SK-N-SH (cell line): ENCODE measurements at regions not wholly inside any gene's neighbourhood (a gene's known extent, or its start where the extent isn't known, plus 50 kb on each side); places are given as distances from the start of the nearest gene placed in this dataset.

ENCODE experiments used
- CTCF ChIA-PET: fragments of 300-600, 350-600 bp; formaldehyde crosslinking; extraction: SDS; loops from one replicate; lab custom pipeline; 2021; lab: Yijun Ruan, JAX
- POLR2A ChIA-PET: fragments of 350-600 bp; sonication (Branson Sonifier 250); formaldehyde crosslinking; extraction: SDS; loops from one replicate; lab custom pipeline; 2020; ENCODE audit warnings: antibody characterized with exemption, inconsistent platforms; lab: Yijun Ruan, JAX
- DNase-seq: peaks from one replicate; pipeline ENCODE4 v3.0.0; 2012
- H2AFZ ChIP-seq: fragments of 200-600 bp; sonication (generic); 2 replicates; pipeline ENCODE4 v1.8.1; 2016; ENCODE audit warnings: antibody characterized with exemption, mild to moderate bottlenecking, low read depth
- H3F3A ChIP-seq: fragments of 200-600 bp; sonication (generic); replicated peaks from 2 replicates; pipeline ENCODE3; 2016; ENCODE audit warnings: antibody characterized with exemption, mild to moderate bottlenecking; ENCODE audit not compliant: insufficient read depth
- H3K27ac ChIP-seq, 2 experiments: fragments of 200-500 bp in 1 of 2; fragments of 200-600 bp in 1 of 2; sonication (Bioruptor generic) in 1 of 2; sonication (generic), shearing (Covaris generic) in 1 of 2; 2 replicates each; pipeline versions ENCODE4 v1.5.1 to v1.6.1; 2014 to 2016; ENCODE audit warnings: low read depth in 2 of 2, inconsistent platforms in 1 of 2, low read length in 1 of 2, mild to moderate bottlenecking in 1 of 2, mixed read lengths in 1 of 2
- H3K27me3 ChIP-seq: fragments of 200-600 bp; sonication (generic), shearing (Covaris generic); 2 replicates; pipeline ENCODE4 v1.6.1; 2016; ENCODE audit warnings: mixed run types; ENCODE audit not compliant: insufficient read depth
- H3K36me3 ChIP-seq, 2 experiments: fragments of 200-500 bp in 1 of 2; fragments of 200-600 bp in 1 of 2; sonication (Bioruptor generic) in 1 of 2; sonication (generic) in 1 of 2; replicated peaks in 1 of 2; 2 replicates each; pipeline versions ENCODE3 to v1.5.1; 2014 to 2016; ENCODE audit warnings: low read length in 1 of 2, mild to moderate bottlenecking in 1 of 2; ENCODE audit not compliant: insufficient read depth in 2 of 2, control insufficient read depth in 1 of 2
- H3K4me1 ChIP-seq, 2 experiments: fragments of 200-500 bp in 1 of 2; fragments of 200-600 bp in 1 of 2; sonication (Bioruptor generic) in 1 of 2; sonication (generic), shearing (Covaris generic) in 1 of 2; 2 replicates each; pipeline versions ENCODE4 v1.5.1 to v1.6.1; 2014 to 2016; ENCODE audit warnings: low read depth in 1 of 2, low read length in 1 of 2, mixed run types in 1 of 2; ENCODE audit not compliant: insufficient read depth in 2 of 2, control insufficient read depth in 1 of 2
- H3K4me2 ChIP-seq: fragments of 200-600 bp; sonication (generic), shearing (Covaris generic); 2 replicates; pipeline ENCODE4 v1.6.1; 2017; ENCODE audit warnings: mixed run types
- H3K4me3 ChIP-seq, 2 experiments: fragments of 200-500 bp in 1 of 2; fragments of 200-600 bp in 1 of 2; sonication (Bioruptor generic) in 1 of 2; sonication (generic), shearing (Covaris generic) in 1 of 2; 2 replicates each; pipeline versions ENCODE4 v1.5.1 to v1.8.1; 2014 to 2016; ENCODE audit warnings: low read depth in 2 of 2, inconsistent platforms in 1 of 2, low read length in 1 of 2, mild to moderate bottlenecking in 1 of 2, mixed read lengths in 1 of 2, moderate library complexity in 1 of 2
- H3K79me2 ChIP-seq: fragments of 200-600 bp; sonication (generic); 2 replicates; pipeline ENCODE4 v1.8.1; 2017; ENCODE audit warnings: mild to moderate bottlenecking; ENCODE audit not compliant: insufficient read depth
- H3K9ac ChIP-seq: fragments of 200-600 bp; sonication (generic); 2 replicates; pipeline ENCODE4 v1.6.1; 2017; ENCODE audit warnings: mixed run types
- H3K9me2 ChIP-seq: fragments of 200-600 bp; sonication (generic); 2 replicates; pipeline ENCODE4 v1.6.1; 2017; ENCODE audit warnings: mixed run types
- H3K9me3 ChIP-seq: fragments of 200-600 bp; sonication (generic); 2 replicates; pipeline ENCODE4 v1.6.1; 2017; ENCODE audit warnings: mixed run types, mild to moderate bottlenecking, moderate library complexity
- H4K20me1 ChIP-seq: fragments of 200-600 bp; sonication (generic); 2 replicates; pipeline ENCODE4 v1.6.1; 2017; ENCODE audit warnings: mild to moderate bottlenecking, mixed run types; ENCODE audit not compliant: insufficient read depth
- CTCF ChIP-seq: fragments of 200-600 bp; sonication (generic); IDR thresholded peaks from 2 replicates; pipeline ENCODE4 v1.6.1; 2017; ENCODE audit warnings: antibody characterized with exemption, mild to moderate bottlenecking, moderate library complexity
- FOSL2 ChIP-seq: IDR thresholded peaks from 2 replicates; pipeline ENCODE4 v1.4.0; 2012; ENCODE audit warnings: low read depth, mild to moderate bottlenecking, moderate library complexity, borderline replicate concordance
- FOXJ3 ChIP-seq: sonication (generic); formaldehyde crosslinking; IDR thresholded peaks from 2 replicates; pipeline ENCODE4 v1.5.1; 2020; ENCODE audit warnings: mild to moderate bottlenecking, missing genetic modification reagents
- FOXM1 ChIP-seq: IDR thresholded peaks from 2 replicates; pipeline ENCODE4 v1.4.0; 2012; ENCODE audit warnings: low read depth, mild to moderate bottlenecking
- GABPA ChIP-seq: IDR thresholded peaks from 2 replicates; pipeline ENCODE4 v1.4.0; 2012; ENCODE audit warnings: low read depth, mild to moderate bottlenecking
- GATA2 ChIP-seq: sonication (generic); formaldehyde crosslinking; IDR thresholded peaks from 2 replicates; pipeline ENCODE4 v1.5.0; 2020; ENCODE audit warnings: mild to moderate bottlenecking, missing genetic modification reagents
- IRF3 ChIP-seq: fragments of 150-350 bp; IDR thresholded peaks from 2 replicates; pipeline ENCODE4 v1.6.1; 2016; ENCODE audit warnings: mild to moderate bottlenecking, low read depth, low read length
- JUND ChIP-seq: IDR thresholded peaks from 2 replicates; pipeline ENCODE4 v1.4.0; 2012
- MXI1 ChIP-seq: IDR thresholded peaks from 2 replicates; pipeline ENCODE4 v1.6.1; 2012; ENCODE audit warnings: mild to moderate bottlenecking, low read depth, low read length, improper control_type of control experiment
- NFIC ChIP-seq: IDR thresholded peaks from 2 replicates; pipeline ENCODE4 v1.4.0; 2012; ENCODE audit warnings: borderline replicate concordance
- NRF1 ChIP-seq: IDR thresholded peaks from 2 replicates; pipeline ENCODE4 v1.6.1; 2012; ENCODE audit warnings: low read depth, mild to moderate bottlenecking, low read length
- RAD21 ChIP-seq: IDR thresholded peaks from 2 replicates; pipeline ENCODE4 v1.6.1; 2012; ENCODE audit warnings: mild to moderate bottlenecking, low read length
- RCOR1 ChIP-seq: fragments of 150-350 bp; IDR thresholded peaks from 2 replicates; pipeline ENCODE4 v1.6.1; 2017; ENCODE audit warnings: antibody characterized with exemption, low read length
- REST ChIP-seq: IDR thresholded peaks from 2 replicates; pipeline ENCODE4 v1.6.1; 2012; ENCODE audit warnings: mild to moderate bottlenecking, low read depth, low read length, moderate library complexity
- RFX5 ChIP-seq: IDR thresholded peaks from 2 replicates; pipeline ENCODE4 v1.6.1; 2012; ENCODE audit warnings: mild to moderate bottlenecking, improper control_type of control experiment, low read length
- RXRA ChIP-seq: IDR thresholded peaks from 2 replicates; pipeline ENCODE4 v1.4.0; 2012; ENCODE audit warnings: low read depth, mild to moderate bottlenecking, borderline replicate concordance
- SIN3A ChIP-seq: IDR thresholded peaks from 2 replicates; pipeline ENCODE4 v1.6.1; 2012; ENCODE audit warnings: low read depth, mild to moderate bottlenecking, low read length, moderate library complexity, borderline replicate concordance
- SMC3 ChIP-seq: IDR thresholded peaks from 2 replicates; pipeline ENCODE4 v1.6.1; 2012; ENCODE audit warnings: low read depth, low read length, improper control_type of control experiment
- TAF1 ChIP-seq: IDR thresholded peaks from 2 replicates; pipeline ENCODE4 v1.6.1; 2012; ENCODE audit warnings: low read depth, mild to moderate bottlenecking, low read length, moderate library complexity, borderline replicate concordance
- ZBTB33 ChIP-seq: IDR thresholded peaks from 2 replicates; pipeline ENCODE4 v1.4.0; 2012; ENCODE audit warnings: low read depth, borderline replicate concordance
- WGBS: methylation state at CpG from one replicate; pipeline ENCODE4 v1.1.6; 2017; ENCODE audit warnings: low lambda C conversion rate; 5-methylcytosine and 5-hydroxymethylcytosine counted together

GRCh38 chr12:69036533-69036932, 103.6 kb upstream of the CPM start:
- Histone ChIP-seq H3K4me2 (no peak overlapping the region), H4K20me1 (no peaks in the 10 kb centered on the region), H3K4me1 (no peaks in the 10 kb centered on the region), H3K9ac (no peak overlapping the region)
- DNase-seq, result no peak
- TF ChIP-seq REST, result no peak
- no peak for TF ChIP-seq CTCF
- no peak for TF ChIP-seq GABPA
- TF ChIP-seq ZBTB33, result no peak
- TF ChIP-seq FOXM1, result no peak
- TF ChIP-seq NFIC, result no peak
- TF ChIP-seq RCOR1, result no peak
- TF ChIP-seq TAF1, result no peak
- no peak for TF ChIP-seq JUND
- no peak for TF ChIP-seq FOSL2
- no peak for TF ChIP-seq GATA2 (CRISPR knock-in tag)
- TF ChIP-seq RFX5, result no peak
- TF ChIP-seq RAD21, result no peak
- TF ChIP-seq IRF3, result no peak
- no peak for TF ChIP-seq SIN3A
- TF ChIP-seq RXRA, result no peak
- TF ChIP-seq NRF1, result no peak
- no peak for TF ChIP-seq SMC3
- no peak for TF ChIP-seq FOXJ3 (CRISPR knock-in tag)
- TF ChIP-seq MXI1, result no peak
- TF ChIP-seq, all 33 proteins: peak for 0
- ChIA-PET POLR2A (no interaction called here), CTCF (no interaction called here)
- H3K27ac ChIP-seq, result no peak overlapping the region
- WGBS, result 64% methylated on average over 7 of the region's 7 CpGs
- no peak overlapping the region for H3K4me3 ChIP-seq
- no peaks in the 10 kb centered on the region for H3K79me2 ChIP-seq
- H3F3A ChIP-seq, result no peaks in the 10 kb centered on the region
- no peaks in the 10 kb centered on the region for H3K36me3 ChIP-seq
- no peaks in the 10 kb centered on the region for H3K9me3 ChIP-seq
- H3K27me3 ChIP-seq, result no peaks in the 10 kb centered on the region
- no peaks in the 10 kb centered on the region for H3K9me2 ChIP-seq
- peak overlapping the region; percentile 78; the same call in 1 of the 2 replicates for H2AFZ ChIP-seq
